ENCODE measurements at regions not wholly inside any gene's neighbourhood (a gene's known extent, or its start where the extent isn't known, plus 50 kb on each side); places are given as distances from the start of the nearest gene placed in this dataset.

GRCh38 chr12:124491856-124492420, 75.5 kb downstream of the NCOR2 start:
- Histone ChIP-seq H3K36me3 (ENCODE audit: insufficient read depth, insufficient read length, low read length) (peaks cover 75% of the 10 kb centered on the region), H3K27me3 (ENCODE audit: insufficient read depth, insufficient read length) (no peaks in the 10 kb centered on the region), H3K4me3 (ENCODE audit: insufficient read length, low read depth) (no peak overlapping the region), H3K9ac (ENCODE audit: insufficient read length, low read depth) (no peak overlapping the region), H3K4me1 (ENCODE audit: insufficient read depth, insufficient read length) (peaks cover 37% of the 10 kb centered on the region), H3K9me3 (ENCODE audit: insufficient read depth, low read length) (no peaks in the 10 kb centered on the region)
- TF ChIP-seq ZNF274 (IDR thresholded peaks at IDR 0.05; ENCODE audit: low read depth, low read length) = no peak
- no peak for TF ChIP-seq SUZ12 (IDR thresholded peaks at IDR 0.05; ENCODE audit: extremely low read depth, insufficient read depth, insufficient read length)
- TF ChIP-seq YY1 (IDR thresholded peaks at IDR 0.05; ENCODE audit: insufficient read depth, insufficient read length) = no peak
- no peak for DNase-seq (ENCODE audit: low read depth, low spot score)

GRCh38 chr12:124491310-124491709, 76.1 kb downstream of the NCOR2 start:
- H3K27me3 ChIP-seq (ENCODE audit: insufficient read depth, insufficient read length) = no peaks in the 10 kb centered on the region
- H3K4me1 ChIP-seq (ENCODE audit: insufficient read depth, insufficient read length) = peaks cover 31% of the 10 kb centered on the region
- H3K9ac ChIP-seq (ENCODE audit: insufficient read length, low read depth) = no peak overlapping the region
- peaks cover 81% of the 10 kb centered on the region for H3K36me3 ChIP-seq (ENCODE audit: insufficient read depth, insufficient read length, low read length)
- TF ChIP-seq SUZ12 (IDR thresholded peaks at IDR 0.05; ENCODE audit: extremely low read depth, insufficient read depth, insufficient read length) (no peak), ZNF274 (IDR thresholded peaks at IDR 0.05; ENCODE audit: low read depth, low read length) (no peak), YY1 (IDR thresholded peaks at IDR 0.05; ENCODE audit: insufficient read depth, insufficient read length) (no peak)
- no peak for DNase-seq (ENCODE audit: low read depth, low spot score)
- H3K9me3 ChIP-seq (ENCODE audit: insufficient read depth, low read length) = no peaks in the 10 kb centered on the region
- no peak overlapping the region for H3K4me3 ChIP-seq (ENCODE audit: insufficient read length, low read depth)

GRCh38 chr12:124490584-124491305, 76.7 kb downstream of the NCOR2 start:
- DNase-seq (ENCODE audit: low read depth, low spot score) = no peak
- Histone ChIP-seq H3K4me3 (ENCODE audit: insufficient read length, low read depth) (no peak overlapping the region), H3K9me3 (ENCODE audit: insufficient read depth, low read length) (no peaks in the 10 kb centered on the region), H3K27me3 (ENCODE audit: insufficient read depth, insufficient read length) (no peaks in the 10 kb centered on the region), H3K4me1 (ENCODE audit: insufficient read depth, insufficient read length) (peaks cover 26% of the 10 kb centered on the region), H3K36me3 (ENCODE audit: insufficient read depth, insufficient read length, low read length) (peaks cover 85% of the 10 kb centered on the region), H3K9ac (ENCODE audit: insufficient read length, low read depth) (no peak overlapping the region)
- TF ChIP-seq SUZ12 (IDR thresholded peaks at IDR 0.05; ENCODE audit: extremely low read depth, insufficient read depth, insufficient read length) = no peak
- no peak for TF ChIP-seq ZNF274 (IDR thresholded peaks at IDR 0.05; ENCODE audit: low read depth, low read length)
- TF ChIP-seq YY1 (IDR thresholded peaks at IDR 0.05; ENCODE audit: insufficient read depth, insufficient read length) = no peak

- TF ChIP-seq ZNF274 (IDR thresholded peaks at IDR 0.05; ENCODE audit: low read depth, low read length) (no peak), SUZ12 (IDR thresholded peaks at IDR 0.05; ENCODE audit: extremely low read depth, insufficient read depth, insufficient read length) (no peak), YY1 (IDR thresholded peaks at IDR 0.05; ENCODE audit: insufficient read depth, insufficient read length) (no peak)
- Histone ChIP-seq H3K27me3 (ENCODE audit: insufficient read depth, insufficient read length) (no peaks in the 10 kb centered on the region), H3K36me3 (ENCODE audit: insufficient read depth, insufficient read length, low read length) (peaks cover 85% of the 10 kb centered on the region), H3K4me1 (ENCODE audit: insufficient read depth, insufficient read length) (peaks cover 24% of the 10 kb centered on the region), H3K9me3 (ENCODE audit: insufficient read depth, low read length) (no peaks in the 10 kb centered on the region), H3K4me3 (ENCODE audit: insufficient read length, low read depth) (no peak overlapping the region), H3K9ac (ENCODE audit: insufficient read length, low read depth) (no peak overlapping the region)
- DNase-seq (ENCODE audit: low read depth, low spot score) = no peak
These were observed 77.4 kb downstream of the NCOR2 start for GRCh38 chr12:124489915-124490583.

- Histone ChIP-seq H3K4me3 (ENCODE audit: insufficient read length, low read depth) (no peak overlapping the region), H3K36me3 (ENCODE audit: insufficient read depth, insufficient read length, low read length) (peaks cover 85% of the 10 kb centered on the region), H3K27me3 (ENCODE audit: insufficient read depth, insufficient read length) (no peaks in the 10 kb centered on the region), H3K4me1 (ENCODE audit: insufficient read depth, insufficient read length) (peaks cover 22% of the 10 kb centered on the region), H3K9me3 (ENCODE audit: insufficient read depth, low read length) (no peaks in the 10 kb centered on the region), H3K9ac (ENCODE audit: insufficient read length, low read depth) (no peak overlapping the region)
- TF ChIP-seq ZNF274 (IDR thresholded peaks at IDR 0.05; ENCODE audit: low read depth, low read length) (no peak), SUZ12 (IDR thresholded peaks at IDR 0.05; ENCODE audit: extremely low read depth, insufficient read depth, insufficient read length) (no peak), YY1 (IDR thresholded peaks at IDR 0.05; ENCODE audit: insufficient read depth, insufficient read length) (no peak)
- no peak for DNase-seq (ENCODE audit: low read depth, low spot score)
These were observed 78.2 kb downstream of the NCOR2 start for GRCh38 chr12:124489220-124489619.

GRCh38 chr12:124488520-124488919, 78.9 kb downstream of the NCOR2 start:
- Histone ChIP-seq H3K27me3 (ENCODE audit: insufficient read depth, insufficient read length) (no peaks in the 10 kb centered on the region), H3K9me3 (ENCODE audit: insufficient read depth, low read length) (no peaks in the 10 kb centered on the region), H3K36me3 (ENCODE audit: insufficient read depth, insufficient read length, low read length) (peaks cover 85% of the 10 kb centered on the region), H3K4me3 (ENCODE audit: insufficient read length, low read depth) (no peak overlapping the region), H3K9ac (ENCODE audit: insufficient read length, low read depth) (no peak overlapping the region), H3K4me1 (ENCODE audit: insufficient read depth, insufficient read length) (peaks cover 18% of the 10 kb centered on the region)
- TF ChIP-seq YY1 (IDR thresholded peaks at IDR 0.05; ENCODE audit: insufficient read depth, insufficient read length) (no peak), SUZ12 (IDR thresholded peaks at IDR 0.05; ENCODE audit: extremely low read depth, insufficient read depth, insufficient read length) (no peak), ZNF274 (IDR thresholded peaks at IDR 0.05; ENCODE audit: low read depth, low read length) (no peak)
- DNase-seq (ENCODE audit: low read depth, low spot score) = no peak

- H3K4me3 ChIP-seq (ENCODE audit: insufficient read length, low read depth) = no peak overlapping the region
- DNase-seq (ENCODE audit: low read depth, low spot score) = no peak
- peaks cover 85% of the 10 kb centered on the region for H3K36me3 ChIP-seq (ENCODE audit: insufficient read depth, insufficient read length, low read length)
- H3K9ac ChIP-seq (ENCODE audit: insufficient read length, low read depth) = no peak overlapping the region
- no peak for TF ChIP-seq SUZ12 (IDR thresholded peaks at IDR 0.05; ENCODE audit: extremely low read depth, insufficient read depth, insufficient read length)
- TF ChIP-seq YY1 (IDR thresholded peaks at IDR 0.05; ENCODE audit: insufficient read depth, insufficient read length) = no peak
- TF ChIP-seq ZNF274 (IDR thresholded peaks at IDR 0.05; ENCODE audit: low read depth, low read length) = no peak
- H3K9me3 ChIP-seq (ENCODE audit: insufficient read depth, low read length) = no peaks in the 10 kb centered on the region
- H3K4me1 ChIP-seq (ENCODE audit: insufficient read depth, insufficient read length) = peaks cover 17% of the 10 kb centered on the region
- no peaks in the 10 kb centered on the region for H3K27me3 ChIP-seq (ENCODE audit: insufficient read depth, insufficient read length)
These were observed 79.6 kb downstream of the NCOR2 start for GRCh38 chr12:124487834-124488165.
